ENCODE measurements at regions not wholly inside any gene's neighbourhood (a gene's known extent, or its start where the extent isn't known, plus 50 kb on each side); places are given as distances from the start of the nearest gene placed in this dataset.

DNA sequence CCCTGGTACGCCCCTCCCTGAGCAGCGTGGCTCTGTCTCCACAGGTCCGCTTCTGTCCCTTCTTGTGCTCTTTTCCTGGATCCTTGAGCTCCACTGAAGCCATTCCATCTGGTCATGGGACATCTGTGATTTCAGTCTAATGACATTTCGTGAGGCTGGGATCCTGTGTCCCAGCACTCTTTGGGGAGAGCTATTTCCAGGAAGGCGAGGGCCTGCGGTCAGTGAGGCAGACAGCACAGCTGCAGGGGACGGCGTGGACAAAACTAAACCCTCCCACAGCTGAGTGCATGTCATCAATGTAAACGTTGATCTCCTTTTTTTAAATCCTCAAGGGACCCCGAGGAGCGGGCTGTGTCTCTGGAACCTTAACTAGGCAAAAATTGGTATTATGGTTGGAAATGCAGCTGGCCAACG lies 127.7 kb downstream of the DACT1 start:
- POLR2A ChIA-PET, result no interaction called here
- TF ChIP-seq POLR2AphosphoS5 (IDR thresholded peaks at IDR 0.05; ENCODE audit: low read depth, low read length) (no peak), YY1 (IDR thresholded peaks at IDR 0.05; ENCODE audit: extremely low read depth, insufficient replicate concordance, low read depth, low read length) (no peak), EGR1 (IDR thresholded peaks at IDR 0.05; ENCODE audit: low read depth) (no peak), CEBPB (IDR thresholded peaks at IDR 0.05; ENCODE audit: low read depth) (no peak), ZNF274 (IDR thresholded peaks at IDR 0.05; ENCODE audit: low read depth, low read length) (no peak)
- no TSS peak for BruUV-seq (replicated peaks)

DNA sequence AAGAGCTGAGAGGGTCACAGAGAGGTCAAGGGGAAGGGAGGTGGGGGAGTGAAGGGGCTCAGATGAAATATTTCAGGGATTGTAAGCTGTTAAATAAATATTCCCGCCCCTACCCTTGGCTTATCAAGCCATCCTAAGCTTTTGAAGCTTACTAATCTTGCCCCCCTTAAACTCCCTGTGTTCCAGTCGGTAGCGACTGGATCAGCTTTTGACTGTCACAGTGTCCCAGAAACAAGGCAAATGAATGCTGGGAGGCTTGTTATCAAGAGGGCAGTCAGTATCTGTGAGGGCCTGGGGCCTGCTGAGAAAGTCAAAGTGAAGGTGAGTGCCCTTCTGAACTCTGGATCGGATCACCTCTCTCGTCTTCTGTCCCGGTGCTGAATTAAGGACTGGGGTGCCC lies 128.1 kb downstream of the DACT1 start:
- CTCF ChIA-PET, result no interaction called here
- Histone ChIP-seq H3K4me2 (ENCODE audit: low read length) (no peak overlapping the region), H3K36me3 (ENCODE audit: control insufficient read depth in 1 of 2, insufficient read depth in 2 of 2, low read length in 2 of 2) (no peaks in the 10 kb centered on the region), H2AFZ (ENCODE audit: low read depth, low read length, poor library complexity, severe bottlenecking) (no peak overlapping the region), H3K9ac (ENCODE audit: low read length) (no peak overlapping the region), H3K9me3 (ENCODE audit: control insufficient read depth in 1 of 2, insufficient read depth in 1 of 2, low read depth in 1 of 2, low read length in 2 of 2) (no peaks in the 10 kb centered on the region), H3K9me2 (ENCODE audit: insufficient read depth) (no peaks in the 10 kb centered on the region), H3K27me3 (ENCODE audit: insufficient read depth, low read length) (no peaks in the 10 kb centered on the region), H3K4me1 (ENCODE audit: control insufficient read depth in 1 of 2, insufficient read depth in 2 of 2, low read length in 2 of 2) (no peaks in the 10 kb centered on the region), H3K4me3 (replicated peaks in 1 of 2; ENCODE audit: low read depth in 1 of 2, low read length in 2 of 2) (no peak overlapping the region), H3K79me2 (ENCODE audit: insufficient read depth, low read length) (no peaks in the 10 kb centered on the region), H3K27ac (ENCODE audit: low read depth, low read length) (no peak overlapping the region), H4K20me1 (ENCODE audit: insufficient read depth) (no peaks in the 10 kb centered on the region)
- ATAC-seq (no peak), DNase-seq (ENCODE audit: low read depth, low spot score) (no peak)
- intact Hi-C loops (cut with micrococcal nuclease), result no loop called here
- RAD21 ChIA-PET (ENCODE audit: low non-redundant PET in 1 of 2, low total read pairs in 2 of 2, uncharacterized antibody in 2 of 2, unreplicated experiment in 2 of 2), result no interaction called here
- TF ChIP-seq EZH2phosphoT487 (IDR thresholded peaks at IDR 0.05; ENCODE audit: borderline replicate concordance) (no peak), RAD21 (IDR thresholded peaks at IDR 0.05; ENCODE audit: low read depth) (no peak), ELF1 (IDR thresholded peaks at IDR 0.05; ENCODE audit: borderline replicate concordance, low read depth) (no peak), EGR1 (IDR thresholded peaks at IDR 0.05; ENCODE audit: low read depth) (no peak), EZH2 (IDR thresholded peaks at IDR 0.05) (no peak), ZFX (IDR thresholded peaks at IDR 0.05) (no peak), SRF (IDR thresholded peaks at IDR 0.05; ENCODE audit: low read depth) (no peak), ZNF274 (IDR thresholded peaks at IDR 0.05; ENCODE audit: low read depth, low read length) (no peak)
- TF ChIP-seq, protein P1, sequence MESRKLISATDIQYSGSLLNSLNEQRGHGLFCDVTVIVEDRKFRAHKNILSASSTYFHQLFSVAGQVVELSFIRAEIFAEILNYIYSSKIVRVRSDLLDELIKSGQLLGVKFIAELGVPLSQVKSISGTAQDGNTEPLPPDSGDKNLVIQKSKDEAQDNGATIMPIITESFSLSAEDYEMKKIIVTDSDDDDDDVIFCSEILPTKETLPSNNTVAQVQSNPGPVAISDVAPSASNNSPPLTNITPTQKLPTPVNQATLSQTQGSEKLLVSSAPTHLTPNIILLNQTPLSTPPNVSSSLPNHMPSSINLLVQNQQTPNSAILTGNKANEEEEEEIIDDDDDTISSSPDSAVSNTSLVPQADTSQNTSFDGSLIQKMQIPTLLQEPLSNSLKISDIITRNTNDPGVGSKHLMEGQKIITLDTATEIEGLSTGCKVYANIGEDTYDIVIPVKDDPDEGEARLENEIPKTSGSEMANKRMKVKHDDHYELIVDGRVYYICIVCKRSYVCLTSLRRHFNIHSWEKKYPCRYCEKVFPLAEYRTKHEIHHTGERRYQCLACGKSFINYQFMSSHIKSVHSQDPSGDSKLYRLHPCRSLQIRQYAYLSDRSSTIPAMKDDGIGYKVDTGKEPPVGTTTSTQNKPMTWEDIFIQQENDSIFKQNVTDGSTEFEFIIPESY (IDR thresholded peaks at IDR 0.05; ENCODE audit: extremely low read depth, insufficient replicate concordance, low read length), result no peak
- POLR2A ChIA-PET, result no interaction called here
- BruUV-seq (replicated peaks), result no TSS peak

More for the DNA sequence above, 127.7 kb downstream of the DACT1 start:
- H4K20me1 ChIP-seq (ENCODE audit: insufficient read depth), result no peaks in the 10 kb centered on the region
- H3K4me1 ChIP-seq (ENCODE audit: control insufficient read depth in 1 of 2, insufficient read depth in 2 of 2, low read length in 2 of 2), result no peaks in the 10 kb centered on the region
- ChIA-PET RAD21 (ENCODE audit: low non-redundant PET in 1 of 2, low total read pairs in 2 of 2, uncharacterized antibody in 2 of 2, unreplicated experiment in 2 of 2) (no interaction called here), CTCF (no interaction called here)
- intact Hi-C loops (cut with micrococcal nuclease), result no loop called here
- no peaks in the 10 kb centered on the region for H3K9me2 ChIP-seq (ENCODE audit: insufficient read depth)
- no peaks in the 10 kb centered on the region for H3K79me2 ChIP-seq (ENCODE audit: insufficient read depth, low read length)
- no peaks in the 10 kb centered on the region for H3K36me3 ChIP-seq (ENCODE audit: control insufficient read depth in 1 of 2, insufficient read depth in 2 of 2, low read length in 2 of 2)
- ATAC-seq, result no peak
- no peaks in the 10 kb centered on the region for H3K9me3 ChIP-seq (ENCODE audit: control insufficient read depth in 1 of 2, insufficient read depth in 1 of 2, low read depth in 1 of 2, low read length in 2 of 2)
- no peak overlapping the region for H3K9ac ChIP-seq (ENCODE audit: low read length)
- H3K27ac ChIP-seq (ENCODE audit: low read depth, low read length), result no peak overlapping the region
- H3K4me2 ChIP-seq (ENCODE audit: low read length), result no peak overlapping the region
- H3K27me3 ChIP-seq (ENCODE audit: insufficient read depth, low read length), result no peaks in the 10 kb centered on the region
- H2AFZ ChIP-seq (ENCODE audit: low read depth, low read length, poor library complexity, severe bottlenecking), result no peak overlapping the region
- no peak overlapping the region for H3K4me3 ChIP-seq (replicated peaks in 1 of 2; ENCODE audit: low read depth in 1 of 2, low read length in 2 of 2)
- DNase-seq (ENCODE audit: low read depth, low spot score), result no peak
